GM23338 (cell line): ENCODE measurements at regions not wholly inside any gene's neighbourhood (a gene's known extent, or its start where the extent isn't known, plus 50 kb on each side); places are given as distances from the start of the nearest gene placed in this dataset.

Experiments used
- TF ChIP-seq, protein P1 (sequence below): fragments of 250-450 bp; sonication (Bioruptor Pico); IDR thresholded peaks from 2 replicates; pipeline ENCODE4 v1.5.0; 2020; ENCODE audit warnings: mild to moderate bottlenecking, moderate library complexity
- TF ChIP-seq, protein P2 (sequence below), 2 experiments: fragments of 200-600 bp in 1 of 2; sonication (generic) in 1 of 2; conservative IDR thresholded peaks; 2 replicates each; pipeline versions ENCODE4 v1.5.1 to v1.6.1; 2016 to 2017; ENCODE audit warnings: antibody characterized with exemption in 2 of 2, low read depth in 2 of 2, mild to moderate bottlenecking in 2 of 2, moderate library complexity in 1 of 2
- TF ChIP-seq, protein P3 (sequence below): IDR thresholded peaks from one replicate; pipeline ENCODE4 v1.6.1; 2018; ENCODE audit warnings: antibody characterized with exemption; ENCODE audit not compliant: unreplicated experiment

DNA sequence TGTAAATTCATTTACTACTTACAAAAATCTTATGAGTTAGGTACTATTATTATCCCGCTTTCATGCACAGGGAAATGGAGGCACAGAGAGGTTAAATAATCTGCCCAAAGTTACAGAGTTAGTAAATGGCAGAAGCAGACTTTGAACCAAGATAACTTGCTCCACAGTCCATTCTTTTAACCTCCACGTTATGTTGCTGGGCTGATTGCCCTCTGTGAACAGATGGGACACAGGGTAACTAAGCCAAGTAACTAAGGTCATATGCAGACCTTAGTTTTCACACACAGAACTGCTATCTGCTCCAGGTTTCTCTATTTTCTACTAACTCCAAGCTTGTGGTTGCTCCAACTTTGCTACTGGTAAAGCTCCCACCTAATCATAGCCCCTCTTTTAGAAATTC lies 147.1 kb upstream of the IFNG-AS1 start:
- TF ChIP-seq, protein P1, sequence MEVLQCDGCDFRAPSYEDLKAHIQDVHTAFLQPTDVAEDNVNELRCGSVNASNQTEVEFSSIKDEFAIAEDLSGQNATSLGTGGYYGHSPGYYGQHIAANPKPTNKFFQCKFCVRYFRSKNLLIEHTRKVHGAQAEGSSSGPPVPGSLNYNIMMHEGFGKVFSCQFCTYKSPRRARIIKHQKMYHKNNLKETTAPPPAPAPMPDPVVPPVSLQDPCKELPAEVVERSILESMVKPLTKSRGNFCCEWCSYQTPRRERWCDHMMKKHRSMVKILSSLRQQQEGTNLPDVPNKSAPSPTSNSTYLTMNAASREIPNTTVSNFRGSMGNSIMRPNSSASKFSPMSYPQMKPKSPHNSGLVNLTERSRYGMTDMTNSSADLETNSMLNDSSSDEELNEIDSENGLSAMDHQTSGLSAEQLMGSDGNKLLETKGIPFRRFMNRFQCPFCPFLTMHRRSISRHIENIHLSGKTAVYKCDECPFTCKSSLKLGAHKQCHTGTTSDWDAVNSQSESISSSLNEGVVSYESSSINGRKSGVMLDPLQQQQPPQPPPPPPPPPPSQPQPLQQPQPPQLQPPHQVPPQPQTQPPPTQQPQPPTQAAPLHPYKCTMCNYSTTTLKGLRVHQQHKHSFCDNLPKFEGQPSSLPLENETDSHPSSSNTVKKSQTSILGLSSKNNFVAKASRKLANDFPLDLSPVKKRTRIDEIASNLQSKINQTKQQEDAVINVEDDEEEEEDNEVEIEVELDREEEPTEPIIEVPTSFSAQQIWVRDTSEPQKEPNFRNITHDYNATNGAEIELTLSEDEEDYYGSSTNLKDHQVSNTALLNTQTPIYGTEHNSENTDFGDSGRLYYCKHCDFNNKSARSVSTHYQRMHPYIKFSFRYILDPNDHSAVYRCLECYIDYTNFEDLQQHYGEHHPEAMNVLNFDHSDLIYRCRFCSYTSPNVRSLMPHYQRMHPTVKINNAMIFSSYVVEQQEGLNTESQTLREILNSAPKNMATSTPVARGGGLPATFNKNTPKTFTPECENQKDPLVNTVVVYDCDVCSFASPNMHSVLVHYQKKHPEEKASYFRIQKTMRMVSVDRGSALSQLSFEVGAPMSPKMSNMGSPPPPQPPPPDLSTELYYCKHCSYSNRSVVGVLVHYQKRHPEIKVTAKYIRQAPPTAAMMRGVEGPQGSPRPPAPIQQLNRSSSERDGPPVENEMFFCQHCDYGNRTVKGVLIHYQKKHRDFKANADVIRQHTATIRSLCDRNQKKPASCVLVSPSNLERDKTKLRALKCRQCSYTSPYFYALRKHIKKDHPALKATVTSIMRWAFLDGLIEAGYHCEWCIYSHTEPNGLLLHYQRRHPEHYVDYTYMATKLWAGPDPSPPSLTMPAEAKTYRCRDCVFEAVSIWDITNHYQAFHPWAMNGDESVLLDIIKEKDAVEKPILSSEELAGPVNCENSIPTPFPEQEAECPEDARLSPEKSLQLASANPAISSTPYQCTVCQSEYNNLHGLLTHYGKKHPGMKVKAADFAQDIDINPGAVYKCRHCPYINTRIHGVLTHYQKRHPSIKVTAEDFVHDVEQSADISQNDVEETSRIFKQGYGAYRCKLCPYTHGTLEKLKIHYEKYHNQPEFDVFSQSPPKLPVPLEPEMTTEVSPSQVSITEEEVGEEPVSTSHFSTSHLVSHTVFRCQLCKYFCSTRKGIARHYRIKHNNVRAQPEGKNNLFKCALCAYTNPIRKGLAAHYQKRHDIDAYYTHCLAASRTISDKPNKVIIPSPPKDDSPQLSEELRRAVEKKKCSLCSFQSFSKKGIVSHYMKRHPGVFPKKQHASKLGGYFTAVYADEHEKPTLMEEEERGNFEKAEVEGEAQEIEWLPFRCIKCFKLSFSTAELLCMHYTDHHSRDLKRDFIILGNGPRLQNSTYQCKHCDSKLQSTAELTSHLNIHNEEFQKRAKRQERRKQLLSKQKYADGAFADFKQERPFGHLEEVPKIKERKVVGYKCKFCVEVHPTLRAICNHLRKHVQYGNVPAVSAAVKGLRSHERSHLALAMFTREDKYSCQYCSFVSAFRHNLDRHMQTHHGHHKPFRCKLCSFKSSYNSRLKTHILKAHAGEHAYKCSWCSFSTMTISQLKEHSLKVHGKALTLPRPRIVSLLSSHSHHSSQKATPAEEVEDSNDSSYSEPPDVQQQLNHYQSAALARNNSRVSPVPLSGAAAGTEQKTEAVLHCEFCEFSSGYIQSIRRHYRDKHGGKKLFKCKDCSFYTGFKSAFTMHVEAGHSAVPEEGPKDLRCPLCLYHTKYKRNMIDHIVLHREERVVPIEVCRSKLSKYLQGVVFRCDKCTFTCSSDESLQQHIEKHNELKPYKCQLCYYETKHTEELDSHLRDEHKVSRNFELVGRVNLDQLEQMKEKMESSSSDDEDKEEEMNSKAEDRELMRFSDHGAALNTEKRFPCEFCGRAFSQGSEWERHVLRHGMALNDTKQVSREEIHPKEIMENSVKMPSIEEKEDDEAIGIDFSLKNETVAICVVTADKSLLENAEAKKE (CRISPR knock-in tag), result no peak
- TF ChIP-seq, protein P2, sequence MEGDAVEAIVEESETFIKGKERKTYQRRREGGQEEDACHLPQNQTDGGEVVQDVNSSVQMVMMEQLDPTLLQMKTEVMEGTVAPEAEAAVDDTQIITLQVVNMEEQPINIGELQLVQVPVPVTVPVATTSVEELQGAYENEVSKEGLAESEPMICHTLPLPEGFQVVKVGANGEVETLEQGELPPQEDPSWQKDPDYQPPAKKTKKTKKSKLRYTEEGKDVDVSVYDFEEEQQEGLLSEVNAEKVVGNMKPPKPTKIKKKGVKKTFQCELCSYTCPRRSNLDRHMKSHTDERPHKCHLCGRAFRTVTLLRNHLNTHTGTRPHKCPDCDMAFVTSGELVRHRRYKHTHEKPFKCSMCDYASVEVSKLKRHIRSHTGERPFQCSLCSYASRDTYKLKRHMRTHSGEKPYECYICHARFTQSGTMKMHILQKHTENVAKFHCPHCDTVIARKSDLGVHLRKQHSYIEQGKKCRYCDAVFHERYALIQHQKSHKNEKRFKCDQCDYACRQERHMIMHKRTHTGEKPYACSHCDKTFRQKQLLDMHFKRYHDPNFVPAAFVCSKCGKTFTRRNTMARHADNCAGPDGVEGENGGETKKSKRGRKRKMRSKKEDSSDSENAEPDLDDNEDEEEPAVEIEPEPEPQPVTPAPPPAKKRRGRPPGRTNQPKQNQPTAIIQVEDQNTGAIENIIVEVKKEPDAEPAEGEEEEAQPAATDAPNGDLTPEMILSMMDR (conservative IDR thresholded peaks at IDR 0.05; ENCODE audit: low read depth in 2 of 2), result no peak
- TF ChIP-seq, protein P3, sequence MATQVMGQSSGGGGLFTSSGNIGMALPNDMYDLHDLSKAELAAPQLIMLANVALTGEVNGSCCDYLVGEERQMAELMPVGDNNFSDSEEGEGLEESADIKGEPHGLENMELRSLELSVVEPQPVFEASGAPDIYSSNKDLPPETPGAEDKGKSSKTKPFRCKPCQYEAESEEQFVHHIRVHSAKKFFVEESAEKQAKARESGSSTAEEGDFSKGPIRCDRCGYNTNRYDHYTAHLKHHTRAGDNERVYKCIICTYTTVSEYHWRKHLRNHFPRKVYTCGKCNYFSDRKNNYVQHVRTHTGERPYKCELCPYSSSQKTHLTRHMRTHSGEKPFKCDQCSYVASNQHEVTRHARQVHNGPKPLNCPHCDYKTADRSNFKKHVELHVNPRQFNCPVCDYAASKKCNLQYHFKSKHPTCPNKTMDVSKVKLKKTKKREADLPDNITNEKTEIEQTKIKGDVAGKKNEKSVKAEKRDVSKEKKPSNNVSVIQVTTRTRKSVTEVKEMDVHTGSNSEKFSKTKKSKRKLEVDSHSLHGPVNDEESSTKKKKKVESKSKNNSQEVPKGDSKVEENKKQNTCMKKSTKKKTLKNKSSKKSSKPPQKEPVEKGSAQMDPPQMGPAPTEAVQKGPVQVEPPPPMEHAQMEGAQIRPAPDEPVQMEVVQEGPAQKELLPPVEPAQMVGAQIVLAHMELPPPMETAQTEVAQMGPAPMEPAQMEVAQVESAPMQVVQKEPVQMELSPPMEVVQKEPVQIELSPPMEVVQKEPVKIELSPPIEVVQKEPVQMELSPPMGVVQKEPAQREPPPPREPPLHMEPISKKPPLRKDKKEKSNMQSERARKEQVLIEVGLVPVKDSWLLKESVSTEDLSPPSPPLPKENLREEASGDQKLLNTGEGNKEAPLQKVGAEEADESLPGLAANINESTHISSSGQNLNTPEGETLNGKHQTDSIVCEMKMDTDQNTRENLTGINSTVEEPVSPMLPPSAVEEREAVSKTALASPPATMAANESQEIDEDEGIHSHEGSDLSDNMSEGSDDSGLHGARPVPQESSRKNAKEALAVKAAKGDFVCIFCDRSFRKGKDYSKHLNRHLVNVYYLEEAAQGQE, result no peak
